C4-2B (cell line): ENCODE measurements at regions not wholly inside any gene's neighbourhood (a gene's known extent, or its start where the extent isn't known, plus 50 kb on each side); places are given as distances from the start of the nearest gene placed in this dataset.

Source experiments
- ZFX ChIP-seq: fragments of 450-650 bp; IDR thresholded peaks from 2 replicates; pipeline ENCODE4 v1.6.1; 2017
- TF ChIP-seq, protein P1 (sequence below): fragments of 450-650 bp; conservative IDR thresholded peaks from 2 replicates; pipeline ENCODE4 v1.5.1; 2017; ENCODE audit warnings: mild to moderate bottlenecking

DNA sequence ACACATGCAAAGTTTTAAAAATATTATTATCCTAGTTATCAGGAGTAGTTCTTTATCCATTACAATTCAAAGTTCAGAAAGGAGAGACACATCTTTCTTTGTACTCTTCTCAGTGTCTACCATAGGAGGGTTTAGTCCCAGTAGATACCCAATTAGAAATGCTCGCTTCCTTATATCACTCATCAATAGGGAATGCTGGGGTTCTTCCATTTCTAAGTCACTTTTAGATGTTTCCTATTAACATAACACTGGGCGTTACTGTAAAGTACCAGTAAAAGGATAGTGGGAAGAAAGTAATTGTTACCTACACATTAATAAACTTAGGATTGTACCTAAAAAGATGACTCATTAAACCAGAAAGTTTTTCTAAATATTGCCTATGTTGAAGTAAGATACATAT, 348.3 kb upstream of the CDH6 start:
- TF ChIP-seq, protein P1, sequence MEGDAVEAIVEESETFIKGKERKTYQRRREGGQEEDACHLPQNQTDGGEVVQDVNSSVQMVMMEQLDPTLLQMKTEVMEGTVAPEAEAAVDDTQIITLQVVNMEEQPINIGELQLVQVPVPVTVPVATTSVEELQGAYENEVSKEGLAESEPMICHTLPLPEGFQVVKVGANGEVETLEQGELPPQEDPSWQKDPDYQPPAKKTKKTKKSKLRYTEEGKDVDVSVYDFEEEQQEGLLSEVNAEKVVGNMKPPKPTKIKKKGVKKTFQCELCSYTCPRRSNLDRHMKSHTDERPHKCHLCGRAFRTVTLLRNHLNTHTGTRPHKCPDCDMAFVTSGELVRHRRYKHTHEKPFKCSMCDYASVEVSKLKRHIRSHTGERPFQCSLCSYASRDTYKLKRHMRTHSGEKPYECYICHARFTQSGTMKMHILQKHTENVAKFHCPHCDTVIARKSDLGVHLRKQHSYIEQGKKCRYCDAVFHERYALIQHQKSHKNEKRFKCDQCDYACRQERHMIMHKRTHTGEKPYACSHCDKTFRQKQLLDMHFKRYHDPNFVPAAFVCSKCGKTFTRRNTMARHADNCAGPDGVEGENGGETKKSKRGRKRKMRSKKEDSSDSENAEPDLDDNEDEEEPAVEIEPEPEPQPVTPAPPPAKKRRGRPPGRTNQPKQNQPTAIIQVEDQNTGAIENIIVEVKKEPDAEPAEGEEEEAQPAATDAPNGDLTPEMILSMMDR: no peak
- no peak for TF ChIP-seq ZFX
